ENCODE measurements at regions not wholly inside any gene's neighbourhood (a gene's known extent, or its start where the extent isn't known, plus 50 kb on each side); places are given as distances from the start of the nearest gene placed in this dataset.

GRCh38 chr6:51019806-51020205 lies 201.1 kb downstream of the TFAP2B start:
- TF ChIP-seq CTCF (IDR thresholded peaks at IDR 0.05) (no peak), POLR2A (IDR thresholded peaks at IDR 0.05) (no peak)

All from heart left ventricle (tissue), 13 donors.